GM19035 (cell line): ENCODE measurements at regions not wholly inside any gene's neighbourhood (a gene's known extent, or its start where the extent isn't known, plus 50 kb on each side); places are given as distances from the start of the nearest gene placed in this dataset.
"Not testable (repeated sequence)": the region's sequence is repeated elsewhere in the genome, so short reads cannot be mapped to it uniquely, and the experiment has no call there.

ENCODE experiments used
- ATAC-seq: cut with Tn5 transposase; IDR thresholded peaks from one replicate; pipeline ENCODE4 v1.9.1; 2021; ENCODE audit not compliant: unreplicated experiment

- ATAC-seq: no peak
These were observed 755.8 kb downstream of the PRIM2 start for GRCh38 chr6:58073263-58073662.

GRCh38 chr6:58090067-58090466, 772.6 kb downstream of the PRIM2 start:
- not testable (repeated sequence) for ATAC-seq

- not testable (repeated sequence) for ATAC-seq
These were observed 779.8 kb downstream of the PRIM2 start for GRCh38 chr6:58097251-58097650.

GRCh38 chr6:58113960-58114359, 796.5 kb downstream of the PRIM2 start:
- ATAC-seq: no peak

GRCh38 chr6:58117162-58117561, 799.7 kb downstream of the PRIM2 start:
- not testable (repeated sequence) for ATAC-seq

GRCh38 chr6:58121616-58122015, 804.2 kb downstream of the PRIM2 start:
- ATAC-seq: not testable (repeated sequence)

- not testable (repeated sequence) for ATAC-seq
These were observed 806.3 kb downstream of the PRIM2 start for GRCh38 chr6:58123770-58124169.

GRCh38 chr6:58128549-58128948, 811.1 kb downstream of the PRIM2 start:
- ATAC-seq: not testable (repeated sequence)

GRCh38 chr6:58129098-58129497, 811.7 kb downstream of the PRIM2 start:
- ATAC-seq: not testable (repeated sequence)

GRCh38 chr6:58139746-58140145, 822.3 kb downstream of the PRIM2 start:
- ATAC-seq: not testable (repeated sequence)

GRCh38 chr6:58171025-58171424, 853.6 kb downstream of the PRIM2 start:
- not testable (repeated sequence) for ATAC-seq

GRCh38 chr6:58181557-58182065, 864.2 kb downstream of the PRIM2 start:
- not testable (repeated sequence) for ATAC-seq

- not testable (repeated sequence) for ATAC-seq
These were observed 867.9 kb downstream of the PRIM2 start for GRCh38 chr6:58185300-58185699.

GRCh38 chr6:58193209-58193608, 875.8 kb downstream of the PRIM2 start:
- not testable (repeated sequence) for ATAC-seq

GRCh38 chr6:58198301-58198700, 880.9 kb downstream of the PRIM2 start:
- ATAC-seq: no peak

GRCh38 chr6:58237124-58237523, 919.7 kb downstream of the PRIM2 start:
- ATAC-seq: not testable (repeated sequence)

GRCh38 chr6:58238421-58238820, 921.0 kb downstream of the PRIM2 start:
- ATAC-seq: not testable (repeated sequence)

- not testable (repeated sequence) for ATAC-seq
These were observed 940.2 kb downstream of the PRIM2 start for GRCh38 chr6:58257625-58258024.

GRCh38 chr6:58290177-58290576, 972.7 kb downstream of the PRIM2 start:
- no peak for ATAC-seq

- ATAC-seq: not testable (repeated sequence)
These were observed 973.9 kb downstream of the PRIM2 start for GRCh38 chr6:58291319-58291718.

- ATAC-seq: not testable (repeated sequence)
These were observed 990.5 kb downstream of the PRIM2 start for GRCh38 chr6:58307901-58308300.

GRCh38 chr6:58332108-58332507, 1014.7 kb downstream of the PRIM2 start:
- ATAC-seq: not testable (repeated sequence)

GRCh38 chr6:58342287-58342686, 1024.9 kb downstream of the PRIM2 start:
- not testable (repeated sequence) for ATAC-seq
